Colonic mucosa (tissue), 4 donors: ENCODE measurements at regions not wholly inside any gene's neighbourhood (a gene's known extent, or its start where the extent isn't known, plus 50 kb on each side); places are given as distances from the start of the nearest gene placed in this dataset.
"Not testable (repeated sequence)": the region's sequence is repeated elsewhere in the genome, so short reads cannot be mapped to it uniquely, and the experiment has no call there.

Experiments
- DNase-seq: peaks from one replicate; pipeline ENCODE4 v3.0.0-alpha.2; 2020
- H3K27ac ChIP-seq: fragments of 200-600 bp; one replicate; pipeline ENCODE4 v1.8.0; 2021
- H3K27me3 ChIP-seq: fragments of 200-600 bp; one replicate; pipeline ENCODE4 v1.8.0; 2021
- H3K36me3 ChIP-seq: fragments of 200-600 bp; one replicate; pipeline ENCODE4 v1.8.0; 2021
- H3K4me1 ChIP-seq: fragments of 200-600 bp; one replicate; pipeline ENCODE4 v1.8.0; 2021; ENCODE audit warnings: mild to moderate bottlenecking
- H3K4me3 ChIP-seq: fragments of 200-600 bp; one replicate; pipeline ENCODE4 v1.8.0; 2021
- H3K9ac ChIP-seq, 2 donors: one replicate each; pipeline ENCODE4 v1.7.0; 2013; ENCODE audit warnings: control low read depth in 2 of 2, low read depth in 2 of 2, low read length in 2 of 2
- H3K9me3 ChIP-seq: fragments of 200-600 bp; one replicate; pipeline ENCODE4 v1.8.0; 2021
- intact Hi-C: fragments of 100-400 bp; cut with DNase I; formaldehyde crosslinking; loops from one replicate; pipeline ENCODE4 v1.14.1; 2022
- TF ChIP-seq, protein P1 (sequence below): fragments of 200-600 bp; IDR thresholded peaks from one replicate; pipeline ENCODE4 v1.8.0; 2022; ENCODE audit warnings: antibody characterized with exemption, mild to moderate bottlenecking
- donor health status: healthy.
- donor health status: DM: no; HTN: no; CAD: no.
- donor health status: DM: no; HTN: no; CAD: no.

DNA sequence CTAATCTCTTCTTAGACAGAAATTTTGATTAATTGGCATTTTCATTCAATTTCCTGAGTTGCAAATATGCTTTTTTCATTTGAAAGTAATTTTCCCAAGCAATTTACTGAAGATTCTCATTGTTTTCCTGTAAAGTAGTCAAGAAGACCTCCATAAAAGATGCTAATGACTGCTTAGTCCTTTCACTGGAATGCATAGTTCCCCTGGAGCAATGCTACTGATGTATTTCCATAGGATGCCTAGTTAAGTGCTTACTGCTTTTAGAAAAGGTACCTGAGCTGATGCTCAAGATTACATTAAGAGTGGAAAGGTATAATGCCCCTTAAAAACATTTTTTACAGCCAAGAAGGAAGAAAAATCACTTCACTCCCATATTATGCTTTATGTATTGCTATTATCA lies 109.2 kb upstream of the EMB start:
- no peak for DNase-seq
- Histone ChIP-seq H3K27me3 (no peaks in the 10 kb centered on the region), H3K27ac (no peak overlapping the region), H3K4me1 (no peaks in the 10 kb centered on the region), H3K36me3 (no peaks in the 10 kb centered on the region), H3K9me3 (no peaks in the 10 kb centered on the region), H3K9ac (no peak overlapping the region), H3K4me3 (no peak overlapping the region)
- TF ChIP-seq, protein P1, sequence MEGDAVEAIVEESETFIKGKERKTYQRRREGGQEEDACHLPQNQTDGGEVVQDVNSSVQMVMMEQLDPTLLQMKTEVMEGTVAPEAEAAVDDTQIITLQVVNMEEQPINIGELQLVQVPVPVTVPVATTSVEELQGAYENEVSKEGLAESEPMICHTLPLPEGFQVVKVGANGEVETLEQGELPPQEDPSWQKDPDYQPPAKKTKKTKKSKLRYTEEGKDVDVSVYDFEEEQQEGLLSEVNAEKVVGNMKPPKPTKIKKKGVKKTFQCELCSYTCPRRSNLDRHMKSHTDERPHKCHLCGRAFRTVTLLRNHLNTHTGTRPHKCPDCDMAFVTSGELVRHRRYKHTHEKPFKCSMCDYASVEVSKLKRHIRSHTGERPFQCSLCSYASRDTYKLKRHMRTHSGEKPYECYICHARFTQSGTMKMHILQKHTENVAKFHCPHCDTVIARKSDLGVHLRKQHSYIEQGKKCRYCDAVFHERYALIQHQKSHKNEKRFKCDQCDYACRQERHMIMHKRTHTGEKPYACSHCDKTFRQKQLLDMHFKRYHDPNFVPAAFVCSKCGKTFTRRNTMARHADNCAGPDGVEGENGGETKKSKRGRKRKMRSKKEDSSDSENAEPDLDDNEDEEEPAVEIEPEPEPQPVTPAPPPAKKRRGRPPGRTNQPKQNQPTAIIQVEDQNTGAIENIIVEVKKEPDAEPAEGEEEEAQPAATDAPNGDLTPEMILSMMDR = no peak
- intact Hi-C loops = no loop called here

DNA sequence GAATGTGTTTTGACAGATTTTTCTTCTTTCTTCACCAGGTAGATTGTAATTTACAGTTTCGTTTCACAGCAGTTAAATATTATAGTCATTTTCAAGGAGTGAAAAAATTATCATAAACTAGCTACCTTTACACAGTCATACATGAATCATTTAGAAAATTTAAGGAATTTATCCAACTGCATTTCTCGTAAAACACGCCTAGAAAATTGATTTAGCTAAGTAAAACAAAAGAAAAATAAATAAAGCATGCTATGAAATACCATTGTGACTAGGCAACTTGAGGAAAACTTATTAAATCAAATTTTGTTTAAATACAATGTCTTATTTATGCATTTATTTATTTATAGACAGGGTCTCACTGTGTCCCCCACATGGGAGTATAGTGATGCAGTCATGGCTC lies 109.9 kb upstream of the EMB start:
- no peak overlapping the region for H3K27ac ChIP-seq

DNA sequence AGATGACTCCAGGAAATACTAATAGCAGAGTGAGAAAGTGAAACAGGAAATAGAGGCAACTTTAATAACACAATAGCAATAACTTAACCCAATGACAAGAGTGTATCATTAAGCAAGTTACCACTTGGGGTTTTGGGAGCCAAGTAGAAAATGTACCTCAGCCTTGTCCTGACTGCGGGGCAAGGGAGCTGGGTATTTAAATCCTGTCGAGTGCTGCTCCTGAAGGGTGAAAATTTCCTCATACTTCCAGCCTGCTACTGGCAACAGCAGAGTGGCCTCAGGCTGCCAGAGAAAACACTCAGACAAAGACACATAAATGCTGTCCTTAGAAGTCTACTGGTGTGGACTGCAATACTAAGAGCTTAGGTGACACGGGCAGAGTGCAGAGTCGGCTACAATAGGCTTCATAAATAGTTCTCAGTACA lies 112.5 kb upstream of the EMB start:
- TF ChIP-seq, protein P1 = no peak
- Histone ChIP-seq H3K4me1 (no peaks in the 10 kb centered on the region), H3K27ac (no peak overlapping the region), H3K4me3 (no peak overlapping the region), H3K27me3 (no peaks in the 10 kb centered on the region), H3K9me3 (no peaks in the 10 kb centered on the region), H3K36me3 (no peaks in the 10 kb centered on the region), H3K9ac (no peak overlapping the region)
- DNase-seq = no peak
- intact Hi-C loops = no loop called here

More for the DNA sequence above, 109.9 kb upstream of the EMB start:
- no peak for DNase-seq
- Histone ChIP-seq H3K9me3 (no peaks in the 10 kb centered on the region), H3K4me3 (no peak overlapping the region), H3K36me3 (no peaks in the 10 kb centered on the region), H3K27me3 (no peaks in the 10 kb centered on the region), H3K9ac (no peak overlapping the region), H3K4me1 (no peaks in the 10 kb centered on the region)
- TF ChIP-seq, protein P1 = no peak
- intact Hi-C loops = no loop called here

DNA sequence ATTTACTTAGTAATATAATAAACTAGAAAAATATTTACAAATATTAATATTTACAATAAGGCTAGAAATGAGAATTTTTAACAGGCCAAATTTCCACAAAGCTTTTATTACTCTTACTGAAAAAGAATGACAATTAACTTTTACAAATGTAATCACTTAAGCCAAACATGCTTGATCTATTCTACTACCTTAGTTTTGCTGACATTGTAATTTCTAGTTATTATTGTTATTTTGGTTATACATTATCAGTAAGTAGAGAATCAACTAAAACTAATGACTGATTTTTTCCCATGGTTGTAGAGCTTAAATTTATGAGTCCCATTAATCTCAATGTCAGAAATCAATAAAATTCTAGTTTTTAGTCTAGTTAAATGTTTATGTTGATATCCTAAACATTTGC lies 107.8 kb upstream of the PARP8 start:
- DNase-seq, H3K27me3 ChIP-seq, H3K9ac ChIP-seq, intact Hi-C loops, H3K4me3 ChIP-seq, H3K4me1 ChIP-seq, H3K9me3 ChIP-seq, H3K36me3 ChIP-seq, H3K27ac ChIP-seq: not testable (repeated sequence)

DNA sequence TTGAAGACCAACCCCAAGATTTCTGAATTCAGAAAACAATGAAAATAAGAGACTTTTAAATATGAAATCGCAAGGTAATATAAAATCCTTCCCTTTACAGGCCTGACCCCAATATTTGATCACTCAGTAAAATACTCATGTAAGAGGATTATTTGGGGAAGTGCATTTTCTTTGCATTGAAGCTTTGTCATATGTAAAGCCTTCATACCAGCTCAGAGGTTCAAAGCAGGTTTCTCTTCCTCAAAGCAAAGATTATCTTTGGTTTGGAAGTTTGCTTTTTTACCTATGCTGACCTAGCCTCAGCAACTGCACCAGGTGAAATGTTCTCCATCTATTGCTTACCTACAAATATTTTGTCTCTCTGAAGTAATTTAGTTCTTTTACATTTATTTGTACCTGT lies 106.5 kb upstream of the PARP8 start:
- intact Hi-C loops = no loop called here
- no peak overlapping the region for H3K4me3 ChIP-seq
- no peak overlapping the region for H3K9ac ChIP-seq
- H3K27ac ChIP-seq = no peak overlapping the region
- no peaks in the 10 kb centered on the region for H3K4me1 ChIP-seq
- H3K27me3 ChIP-seq = no peaks in the 10 kb centered on the region
- TF ChIP-seq, protein P1 = no peak
- no peak for DNase-seq
- no peaks in the 10 kb centered on the region for H3K36me3 ChIP-seq
- H3K9me3 ChIP-seq = no peaks in the 10 kb centered on the region

DNA sequence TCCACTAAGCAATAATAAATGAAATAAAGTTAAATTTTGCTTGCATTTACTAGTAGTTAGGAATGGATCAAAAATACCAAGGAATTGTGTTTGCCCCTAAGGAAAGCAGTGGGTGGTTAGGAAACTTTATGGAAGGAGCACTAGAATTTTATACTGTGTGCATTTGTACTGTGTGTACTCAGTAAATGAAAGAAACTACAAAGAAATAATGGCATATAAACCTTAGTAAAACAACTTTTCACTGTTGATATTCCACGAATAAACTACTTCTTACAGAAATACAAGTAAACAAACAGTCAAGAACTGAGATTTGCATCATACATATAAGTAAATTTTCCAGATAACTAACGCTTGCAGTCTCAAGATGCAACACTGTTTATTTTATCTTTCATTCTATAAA lies 103.7 kb upstream of the PARP8 start:
- Histone ChIP-seq H3K4me3 (no peak overlapping the region), H3K4me1 (no peaks in the 10 kb centered on the region), H3K9me3 (no peaks in the 10 kb centered on the region), H3K9ac (no peak overlapping the region), H3K27me3 (no peaks in the 10 kb centered on the region), H3K36me3 (no peaks in the 10 kb centered on the region), H3K27ac (no peak overlapping the region)
- DNase-seq = no peak
- intact Hi-C loops = no loop called here
- TF ChIP-seq, protein P1 = no peak
